OCI-LY1 (cell line): ENCODE measurements at regions not wholly inside any gene's neighbourhood (a gene's known extent, or its start where the extent isn't known, plus 50 kb on each side); places are given as distances from the start of the nearest gene placed in this dataset.

Experiments
- CTCF ChIP-seq: fragments of 200-600 bp; sonication (generic), shearing (Covaris generic); IDR thresholded peaks from 2 replicates; pipeline ENCODE4 v1.5.1; 2017; ENCODE audit warnings: mild to moderate bottlenecking, antibody characterized with exemption, low read length, moderate library complexity, mixed read lengths
- EZH2 ChIP-seq: fragments of 200-600 bp; sonication (generic), shearing (Covaris generic); IDR thresholded peaks from 2 replicates; pipeline ENCODE4 v1.8.0; 2017; ENCODE audit warnings: borderline replicate concordance, mixed run types, mild to moderate bottlenecking, antibody characterized with exemption, low read length, moderate library complexity, mixed read lengths

- no peak for TF ChIP-seq CTCF
- no peak for TF ChIP-seq EZH2
These were observed 69.5 kb upstream of the ANKRD10 start for GRCh38 chr13:110984381-110984780.
